H1 (cell line): ENCODE measurements at regions not wholly inside any gene's neighbourhood (a gene's known extent, or its start where the extent isn't known, plus 50 kb on each side); places are given as distances from the start of the nearest gene placed in this dataset.

Experiments
- CTCF ChIA-PET: fragments of 300-600 bp; sonication (Branson Sonifier 250); formaldehyde crosslinking; loops from one replicate; lab custom pipeline; 2021; ENCODE audit not compliant: partially characterized antibody; lab: Charles Lee
- POLR2A ChIA-PET: fragments of 300-600 bp; sonication (Branson Sonifier 250); formaldehyde crosslinking; loops from one replicate; lab custom pipeline; 2021; ENCODE audit warnings: inconsistent platforms; ENCODE audit not compliant: partially characterized antibody; lab: Charles Lee
- DNase-seq, 2 experiments: peaks; one replicate each; pipeline versions ENCODE4 v3.0.0 to v3.0.0-alpha.2; 2010 to 2022; ENCODE audit warnings: low spot score in 2 of 2, low read depth in 1 of 2, mixed read lengths in 1 of 2
- FAIRE-seq: peaks from 2 replicates; lab custom pipeline; 2011; peaks lifted over from hg19 to GRCh38; lab: Jason Lieb, UNC
- H2AFZ ChIP-seq: 2 replicates; pipeline ENCODE4 v1.8.1; 2012; ENCODE audit warnings: low read length, inconsistent platforms
- H2AK5ac ChIP-seq: 2 replicates; pipeline ENCODE4 v1.6.1; 2013; ENCODE audit warnings: low read depth, low read length
- H2BK120ac ChIP-seq: replicated peaks from 2 replicates; pipeline ENCODE3; 2013; ENCODE audit warnings: low read depth, low read length, inconsistent platforms
- H2BK12ac ChIP-seq: 2 replicates; pipeline ENCODE4 v1.6.1; 2013; ENCODE audit warnings: low read depth, low read length
- H2BK15ac ChIP-seq: 2 replicates; pipeline ENCODE4 v1.6.1; 2013; ENCODE audit warnings: low read length
- H2BK20ac ChIP-seq: 2 replicates; pipeline ENCODE4 v1.6.1; 2013; ENCODE audit warnings: low read length
- H2BK5ac ChIP-seq: 2 replicates; pipeline ENCODE4 v1.6.1; 2013; ENCODE audit warnings: low read depth, low read length
- H3K14ac ChIP-seq: 2 replicates; pipeline ENCODE4 v1.6.1; 2013; ENCODE audit warnings: inconsistent platforms; ENCODE audit not compliant: insufficient read length
- H3K18ac ChIP-seq: 2 replicates; pipeline ENCODE4 v1.6.1; 2013; ENCODE audit warnings: low read length; ENCODE audit errors: extremely low read depth
- H3K23ac ChIP-seq: 2 replicates; pipeline ENCODE4 v1.6.1; 2013; ENCODE audit warnings: inconsistent platforms; ENCODE audit not compliant: insufficient read length
- H3K23me2 ChIP-seq: 2 replicates; pipeline ENCODE4 v1.6.1; 2013; ENCODE audit warnings: low read depth, low read length
- H3K27ac ChIP-seq: 2 replicates; pipeline ENCODE4 v1.6.1; 2011; ENCODE audit warnings: low read depth, low read length, inconsistent platforms
- H3K27me3 ChIP-seq, 4 experiments: replicated peaks in 1 of 4; 1 replicate in 1 of 4; 2 replicates in 3 of 4; pipeline versions ENCODE4 v1.6.1 to v1.8.1; 2011 to 2013; ENCODE audit warnings: low read length in 3 of 4, mild to moderate bottlenecking in 3 of 4, inconsistent platforms in 2 of 4, mixed read lengths in 2 of 4, moderate library complexity in 1 of 4; ENCODE audit not compliant: control insufficient read depth in 3 of 4, insufficient read depth in 3 of 4; ENCODE audit errors: extremely low read depth in 1 of 4
- H3K36me3 ChIP-seq, 4 experiments: 2 replicates each; pipeline versions ENCODE4 v1.6.1 to v1.8.1; 2011 to 2013; ENCODE audit warnings: mild to moderate bottlenecking in 4 of 4, low read length in 3 of 4, moderate library complexity in 2 of 4, control low read depth in 1 of 4, inconsistent platforms in 1 of 4; ENCODE audit not compliant: insufficient read depth in 4 of 4, control insufficient read depth in 2 of 4
- H3K4ac ChIP-seq: replicated peaks from 2 replicates; pipeline ENCODE3; 2013; ENCODE audit warnings: low read length, low read depth, mixed read lengths, inconsistent platforms; ENCODE audit not compliant: insufficient read length
- H3K4me1 ChIP-seq, 4 experiments: replicated peaks in 1 of 4; 1 replicate in 1 of 4; 2 replicates in 3 of 4; pipeline versions ENCODE4 v1.6.1 to v1.8.1; 2011 to 2013; ENCODE audit warnings: low read length in 3 of 4, inconsistent platforms in 2 of 4, mixed read lengths in 1 of 4; ENCODE audit not compliant: insufficient read depth in 4 of 4, control insufficient read depth in 3 of 4
- H3K4me2 ChIP-seq, 2 experiments: 2 replicates each; pipeline versions ENCODE4 v1.6.1 to v1.8.1; 2011 to 2013; ENCODE audit warnings: low read depth in 2 of 2, low read length in 2 of 2, control low read depth in 1 of 2, inconsistent platforms in 1 of 2, mild to moderate bottlenecking in 1 of 2; ENCODE audit not compliant: insufficient read depth in 1 of 2
- H3K4me3 ChIP-seq, 4 experiments: fragments of 200-600, 300-600 bp in 1 of 4; sonication (generic), shearing (Covaris generic), sonication (Bioruptor Twin) in 1 of 4; 2 replicates each; pipeline versions ENCODE4 v1.5.1 to v1.8.1; 2011 to 2016; ENCODE audit warnings: low read length in 4 of 4, low read depth in 3 of 4, control low read depth in 2 of 4, inconsistent platforms in 2 of 4, mild to moderate bottlenecking in 2 of 4, mixed read lengths in 1 of 4, moderate library complexity in 1 of 4; ENCODE audit not compliant: insufficient read depth in 2 of 4; ENCODE audit errors: extremely low read depth in 1 of 4
- H3K56ac ChIP-seq: replicated peaks from 2 replicates; pipeline ENCODE3; 2013; ENCODE audit warnings: low read depth, mild to moderate bottlenecking, mixed read lengths, low read length, inconsistent platforms; ENCODE audit not compliant: insufficient read length
- H3K79me1 ChIP-seq: 2 replicates; pipeline ENCODE4 v1.6.1; 2013; ENCODE audit warnings: low read depth, low read length, control low read depth
- H3K79me2 ChIP-seq, 2 experiments: 2 replicates each; pipeline versions ENCODE4 v1.6.1 to v1.8.1; 2012 to 2013; ENCODE audit warnings: low read length in 2 of 2, mild to moderate bottlenecking in 2 of 2, inconsistent platforms in 1 of 2; ENCODE audit not compliant: insufficient read depth in 2 of 2, control insufficient read depth in 1 of 2
- H3K9ac ChIP-seq, 4 experiments: replicated peaks in 1 of 4; 1 replicate in 1 of 4; 2 replicates in 3 of 4; pipeline versions ENCODE4 v1.6.1 to v1.8.1; 2011 to 2013; ENCODE audit warnings: low read depth in 3 of 4, low read length in 3 of 4, control low read depth in 2 of 4, mild to moderate bottlenecking in 2 of 4, moderate library complexity in 2 of 4, inconsistent platforms in 1 of 4; ENCODE audit errors: extremely low read depth in 1 of 4
- H3K9me3 ChIP-seq, 2 experiments: 2 replicates each; pipeline versions ENCODE4 v1.6.1 to v1.8.1; 2012 to 2013; ENCODE audit warnings: mild to moderate bottlenecking in 2 of 2, moderate library complexity in 2 of 2, control low read depth in 1 of 2, inconsistent platforms in 1 of 2, low read depth in 1 of 2, low read length in 1 of 2, mixed read lengths in 1 of 2; ENCODE audit not compliant: insufficient read depth in 2 of 2
- H4K20me1 ChIP-seq, 2 experiments: replicated peaks in 1 of 2; 2 replicates each; pipeline versions ENCODE3 to v1.8.1; 2011 to 2013; ENCODE audit warnings: inconsistent platforms in 2 of 2, low read length in 2 of 2, mild to moderate bottlenecking in 1 of 2; ENCODE audit not compliant: insufficient read depth in 2 of 2, control insufficient read depth in 1 of 2
- H4K5ac ChIP-seq: 2 replicates; pipeline ENCODE4 v1.6.1; 2013; ENCODE audit warnings: low read length, low read depth, mixed read lengths, inconsistent platforms; ENCODE audit not compliant: insufficient read length
- H4K8ac ChIP-seq: 2 replicates; pipeline ENCODE4 v1.8.0; 2013; ENCODE audit warnings: mild to moderate bottlenecking, moderate library complexity, low read length, inconsistent platforms; ENCODE audit not compliant: insufficient read depth; ENCODE audit errors: extremely low read depth
- H4K91ac ChIP-seq: replicated peaks from 2 replicates; pipeline ENCODE3; 2013; ENCODE audit warnings: low read length, mixed read lengths, inconsistent platforms; ENCODE audit not compliant: insufficient read length
- NRF1 ChIP-seq: IDR thresholded peaks from 2 replicates; pipeline ENCODE4 v1.6.1; 2011; ENCODE audit warnings: mild to moderate bottlenecking, low read depth, low read length, improper control_type of control experiment
- POLR2AphosphoS5 ChIP-seq: IDR thresholded peaks from 2 replicates; pipeline ENCODE4 v1.6.1; 2011; ENCODE audit warnings: low read depth, low read length
- POU5F1 ChIP-seq: IDR thresholded peaks from 2 replicates; pipeline ENCODE4 v1.6.1; 2011; ENCODE audit warnings: low read depth, mild to moderate bottlenecking, low read length, moderate library complexity
- RAD21 ChIP-seq, 2 experiments: IDR thresholded peaks in 1 of 2; conservative IDR thresholded peaks in 1 of 2; 2 replicates each; pipeline ENCODE4 v1.6.1; 2011; ENCODE audit warnings: low read depth in 2 of 2, low read length in 2 of 2, improper control_type of control experiment in 1 of 2, inconsistent platforms in 1 of 2, mild to moderate bottlenecking in 1 of 2, moderate library complexity in 1 of 2
- TAF7 ChIP-seq: optimal IDR thresholded peaks from 2 replicates; pipeline ENCODE3; 2011; ENCODE audit warnings: low read depth, mild to moderate bottlenecking, inconsistent platforms, low read length, moderate library complexity, borderline replicate concordance
- TCF12 ChIP-seq: IDR thresholded peaks from 2 replicates; pipeline ENCODE4 v1.6.1; 2011; ENCODE audit warnings: low read depth, mild to moderate bottlenecking, low read length
- WGBS, 2 experiments: shearing (Covaris generic) in 1 of 2; methylation state at CpG; one replicate each; pipeline versions ENCODE4 v1.1.6 to v1.1.7; 2013 to 2015; ENCODE audit warnings: low lambda C conversion rate in 2 of 2, mixed read lengths in 2 of 2, inconsistent platforms in 1 of 2, low coverage in 1 of 2, missing lambda C conversion rate in 1 of 2; ENCODE audit not compliant: insufficient replicate concordance in 2 of 2, insufficient coverage in 1 of 2, insufficient read length in 1 of 2; ENCODE audit errors: extremely low coverage in 1 of 2, missing lambda C conversion rate in 1 of 2; 5-methylcytosine and 5-hydroxymethylcytosine counted together

DNA sequence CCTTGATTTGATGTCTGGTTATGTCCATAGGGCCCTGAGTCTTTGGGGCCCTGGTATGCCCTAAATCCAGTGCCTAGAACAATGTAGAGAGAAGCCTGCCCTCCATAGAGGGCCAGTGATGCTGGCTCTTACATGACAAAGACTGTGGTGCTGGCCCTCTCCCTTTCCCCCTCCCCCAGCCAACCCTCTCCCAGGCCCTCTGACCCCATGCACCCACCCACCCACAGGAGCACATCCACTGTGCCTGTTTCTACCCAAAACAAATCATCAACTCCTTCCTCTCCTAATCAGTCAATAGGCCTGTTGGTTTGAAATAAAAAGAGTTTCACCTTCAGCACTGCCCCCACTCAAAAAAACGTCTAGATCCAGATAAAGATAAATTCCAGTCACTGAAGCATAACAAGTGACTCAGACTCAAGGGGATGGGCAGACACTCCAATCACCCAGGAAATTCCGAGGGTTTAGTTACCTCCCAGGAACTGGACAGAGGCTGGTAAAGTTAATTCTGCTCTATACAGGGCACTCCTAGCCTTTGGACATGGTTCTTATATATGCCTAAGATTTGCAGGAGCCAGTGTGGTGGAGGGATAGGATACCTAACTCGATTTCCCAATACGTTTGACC, 144.8 kb upstream of the VANGL1 start:
- Histone ChIP-seq H3K79me1 (no peaks in the 10 kb centered on the region), H2BK15ac (no peak overlapping the region), H3K14ac (no peak overlapping the region), H4K91ac (no peak overlapping the region), H2BK12ac (no peak overlapping the region), H4K8ac (no peak overlapping the region), H4K20me1 (no peaks in the 10 kb centered on the region), H3K9me3 (no peaks in the 10 kb centered on the region), H3K9ac (no peak overlapping the region), H3K4me3 (no peak overlapping the region), H3K23ac (no peak overlapping the region), H2AK5ac (no peak overlapping the region), H3K4ac (no peak overlapping the region), H3K27me3 (no peaks in the 10 kb centered on the region), H3K36me3 (no peaks in the 10 kb centered on the region), H4K5ac (no peak overlapping the region), H2BK5ac (no peak overlapping the region), H3K4me1 (peaks cover 0 to 9% (median 3%) of the 10 kb centered on the region in 4 experiments; a peak in 6 of 7 replicates), H2BK120ac (no peak overlapping the region), H3K18ac (no peak overlapping the region), H3K79me2 (no peaks in the 10 kb centered on the region), H3K4me2 (no peak overlapping the region), H3K23me2 (no peaks in the 10 kb centered on the region), H2BK20ac (no peak overlapping the region), H3K27ac (no peak overlapping the region), H3K56ac (no peak overlapping the region), H2AFZ (no peak overlapping the region)
- ChIA-PET CTCF (no interaction called here), POLR2A (no interaction called here)
- FAIRE-seq (no peak), DNase-seq (peak in 1 of 2 experiments; percentile 10)
- TF ChIP-seq NRF1 = no peak
- TF ChIP-seq TCF12 = no peak
- no peak for TF ChIP-seq POLR2AphosphoS5
- TF ChIP-seq POU5F1 = no peak
- no peak for TF ChIP-seq TAF7
- no peak for TF ChIP-seq RAD21 (IDR thresholded peaks at IDR 0.05 in 1 of 2, conservative IDR thresholded peaks at IDR 0.05 in 1 of 2; ENCODE audit: low read depth in 2 of 2, low read length in 2 of 2)
- WGBS, 2 experiments = 82% methylated on average over 4 of the region's 4 CpGs; no CpG with 5 or more reads in 1 of the 2 experiments
